ENCODE measurements at regions not wholly inside any gene's neighbourhood (a gene's known extent, or its start where the extent isn't known, plus 50 kb on each side); places are given as distances from the start of the nearest gene placed in this dataset.

DNA sequence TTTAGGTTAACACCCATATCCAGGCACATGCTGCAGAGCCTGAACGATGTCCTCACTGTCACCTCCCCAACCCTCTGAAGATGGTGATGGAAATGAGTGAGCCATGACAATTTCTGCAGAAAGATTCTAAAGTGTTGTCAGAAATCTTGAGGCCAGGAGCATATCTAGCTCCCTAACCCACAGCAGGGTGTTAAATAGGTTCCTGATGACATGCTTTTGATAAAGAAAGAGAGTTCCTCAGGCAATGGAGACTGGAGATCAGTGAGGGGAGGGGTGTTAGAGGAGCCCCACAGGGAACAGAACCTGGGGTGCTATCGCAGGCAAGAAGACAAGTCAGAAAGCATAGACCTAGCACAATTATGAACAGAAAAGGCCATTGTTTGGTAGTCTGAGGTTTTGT lies 95.7 kb downstream of the ENC1 start:
- Histone ChIP-seq H3K79me2 (ENCODE audit: insufficient read depth, low read length) (no peaks in the 10 kb centered on the region), H3K4me1 (ENCODE audit: insufficient read depth, low read length, poor library complexity, severe bottlenecking) (peaks cover 4% of the 10 kb centered on the region), H3F3A (ENCODE audit: low read depth) (no peaks in the 10 kb centered on the region), H3K9me2 (replicated peaks; ENCODE audit: low read depth, low read length) (no peaks in the 10 kb centered on the region), H3K27me3 (ENCODE audit: insufficient read depth, low read length, poor library complexity, severe bottlenecking) (peaks cover 3% of the 10 kb centered on the region), H3K4me3 (ENCODE audit: low read length, poor library complexity, severe bottlenecking) (no peak overlapping the region), H3K4me2 (ENCODE audit: low read depth, low read length, poor library complexity, severe bottlenecking) (no peak overlapping the region), H3K36me3 (ENCODE audit: insufficient read depth, low read length) (no peaks in the 10 kb centered on the region), H3K9ac (ENCODE audit: low read depth, low read length, poor library complexity, severe bottlenecking) (no peak overlapping the region), H3K9me3 (ENCODE audit: insufficient read depth, low read depth, low read length) (no peaks in the 10 kb centered on the region), H2AFZ (ENCODE audit: low read length) (no peak overlapping the region), H4K20me1 (ENCODE audit: insufficient read depth, low read length, poor library complexity, severe bottlenecking) (no peaks in the 10 kb centered on the region)
- TF ChIP-seq EZH2phosphoT487 (IDR thresholded peaks at IDR 0.05; ENCODE audit: borderline replicate concordance): no peak
- TF ChIP-seq, protein P1, sequence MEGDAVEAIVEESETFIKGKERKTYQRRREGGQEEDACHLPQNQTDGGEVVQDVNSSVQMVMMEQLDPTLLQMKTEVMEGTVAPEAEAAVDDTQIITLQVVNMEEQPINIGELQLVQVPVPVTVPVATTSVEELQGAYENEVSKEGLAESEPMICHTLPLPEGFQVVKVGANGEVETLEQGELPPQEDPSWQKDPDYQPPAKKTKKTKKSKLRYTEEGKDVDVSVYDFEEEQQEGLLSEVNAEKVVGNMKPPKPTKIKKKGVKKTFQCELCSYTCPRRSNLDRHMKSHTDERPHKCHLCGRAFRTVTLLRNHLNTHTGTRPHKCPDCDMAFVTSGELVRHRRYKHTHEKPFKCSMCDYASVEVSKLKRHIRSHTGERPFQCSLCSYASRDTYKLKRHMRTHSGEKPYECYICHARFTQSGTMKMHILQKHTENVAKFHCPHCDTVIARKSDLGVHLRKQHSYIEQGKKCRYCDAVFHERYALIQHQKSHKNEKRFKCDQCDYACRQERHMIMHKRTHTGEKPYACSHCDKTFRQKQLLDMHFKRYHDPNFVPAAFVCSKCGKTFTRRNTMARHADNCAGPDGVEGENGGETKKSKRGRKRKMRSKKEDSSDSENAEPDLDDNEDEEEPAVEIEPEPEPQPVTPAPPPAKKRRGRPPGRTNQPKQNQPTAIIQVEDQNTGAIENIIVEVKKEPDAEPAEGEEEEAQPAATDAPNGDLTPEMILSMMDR (conservative IDR thresholded peaks at IDR 0.05; ENCODE audit: low read length): no peak

- Histone ChIP-seq H3F3A (ENCODE audit: low read depth) (no peaks in the 10 kb centered on the region), H3K27me3 (ENCODE audit: insufficient read depth, low read length, poor library complexity, severe bottlenecking) (peaks cover 3% of the 10 kb centered on the region), H3K9me2 (replicated peaks; ENCODE audit: low read depth, low read length) (no peaks in the 10 kb centered on the region), H3K36me3 (ENCODE audit: insufficient read depth, low read length) (no peaks in the 10 kb centered on the region), H3K4me3 (ENCODE audit: low read length, poor library complexity, severe bottlenecking) (no peak overlapping the region), H3K9ac (ENCODE audit: low read depth, low read length, poor library complexity, severe bottlenecking) (no peak overlapping the region), H2AFZ (ENCODE audit: low read length) (0 out of 2 replicates have a peak overlapping the region, but pooled peaks have one; percentile 11), H3K4me2 (ENCODE audit: low read depth, low read length, poor library complexity, severe bottlenecking) (no peak overlapping the region), H4K20me1 (ENCODE audit: insufficient read depth, low read length, poor library complexity, severe bottlenecking) (no peaks in the 10 kb centered on the region), H3K4me1 (ENCODE audit: insufficient read depth, low read length, poor library complexity, severe bottlenecking) (peaks cover 4% of the 10 kb centered on the region), H3K9me3 (ENCODE audit: insufficient read depth, low read depth, low read length) (no peaks in the 10 kb centered on the region), H3K79me2 (ENCODE audit: insufficient read depth, low read length) (no peaks in the 10 kb centered on the region)
- no peak for TF ChIP-seq EZH2phosphoT487 (IDR thresholded peaks at IDR 0.05; ENCODE audit: borderline replicate concordance)
- TF ChIP-seq, protein P1 (conservative IDR thresholded peaks at IDR 0.05; ENCODE audit: low read length): no peak
Observed at GRCh38 chr5:74543162-74543995, 97.1 kb downstream of the ENC1 start.

GRCh38 chr5:74542482-74542881 lies 98.0 kb downstream of the ENC1 start:
- H3F3A ChIP-seq (ENCODE audit: low read depth): no peaks in the 10 kb centered on the region
- H3K79me2 ChIP-seq (ENCODE audit: insufficient read depth, low read length): no peaks in the 10 kb centered on the region
- no peak overlapping the region for H3K4me3 ChIP-seq (ENCODE audit: low read length, poor library complexity, severe bottlenecking)
- peaks cover 4% of the 10 kb centered on the region for H3K4me1 ChIP-seq (ENCODE audit: insufficient read depth, low read length, poor library complexity, severe bottlenecking)
- H3K4me2 ChIP-seq (ENCODE audit: low read depth, low read length, poor library complexity, severe bottlenecking): no peak overlapping the region
- no peak overlapping the region for H2AFZ ChIP-seq (ENCODE audit: low read length)
- H3K9ac ChIP-seq (ENCODE audit: low read depth, low read length, poor library complexity, severe bottlenecking): no peak overlapping the region
- peaks cover 3% of the 10 kb centered on the region for H3K27me3 ChIP-seq (ENCODE audit: insufficient read depth, low read length, poor library complexity, severe bottlenecking)
- H3K9me2 ChIP-seq (replicated peaks; ENCODE audit: low read depth, low read length): no peaks in the 10 kb centered on the region
- H3K9me3 ChIP-seq (ENCODE audit: insufficient read depth, low read depth, low read length): no peaks in the 10 kb centered on the region
- no peaks in the 10 kb centered on the region for H3K36me3 ChIP-seq (ENCODE audit: insufficient read depth, low read length)
- TF ChIP-seq EZH2phosphoT487 (IDR thresholded peaks at IDR 0.05; ENCODE audit: borderline replicate concordance): no peak
- TF ChIP-seq, protein P1 (conservative IDR thresholded peaks at IDR 0.05; ENCODE audit: low read length): no peak
- H4K20me1 ChIP-seq (ENCODE audit: insufficient read depth, low read length, poor library complexity, severe bottlenecking): no peaks in the 10 kb centered on the region

All from Loucy (cell line).